ENCODE measurements at regions not wholly inside any gene's neighbourhood (a gene's known extent, or its start where the extent isn't known, plus 50 kb on each side); places are given as distances from the start of the nearest gene placed in this dataset.

- DNase-seq (ENCODE audit: low read depth) = no peak
Measured at GRCh38 chr16:64656471-64656870, 465.4 kb downstream of the CDH11 start.

- DNase-seq (ENCODE audit: low read depth) = peak; percentile 7
Measured at GRCh38 chr16:64654178-64654577, 467.7 kb downstream of the CDH11 start.

DNA sequence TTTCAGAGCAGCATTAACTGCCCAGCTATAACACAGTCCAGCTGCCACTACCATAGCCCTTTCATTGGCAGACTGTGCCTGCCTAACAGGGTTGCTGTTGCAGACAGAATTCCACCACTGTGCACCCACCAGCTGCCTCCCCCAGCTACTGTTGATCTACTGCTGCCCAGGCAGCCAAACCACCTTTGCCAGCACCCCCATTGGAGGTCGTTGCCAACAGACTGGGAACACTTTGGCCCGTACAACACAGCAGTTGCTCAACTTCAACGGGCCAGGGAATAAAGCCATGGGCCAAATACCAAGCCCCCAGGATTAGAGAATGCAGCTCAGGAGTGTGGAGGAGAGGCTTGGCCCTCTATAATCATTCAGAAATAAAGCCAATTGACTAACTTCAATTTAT is 473.6 kb downstream of the CDH11 start:
- no peak for DNase-seq (ENCODE audit: low read depth)

DNA sequence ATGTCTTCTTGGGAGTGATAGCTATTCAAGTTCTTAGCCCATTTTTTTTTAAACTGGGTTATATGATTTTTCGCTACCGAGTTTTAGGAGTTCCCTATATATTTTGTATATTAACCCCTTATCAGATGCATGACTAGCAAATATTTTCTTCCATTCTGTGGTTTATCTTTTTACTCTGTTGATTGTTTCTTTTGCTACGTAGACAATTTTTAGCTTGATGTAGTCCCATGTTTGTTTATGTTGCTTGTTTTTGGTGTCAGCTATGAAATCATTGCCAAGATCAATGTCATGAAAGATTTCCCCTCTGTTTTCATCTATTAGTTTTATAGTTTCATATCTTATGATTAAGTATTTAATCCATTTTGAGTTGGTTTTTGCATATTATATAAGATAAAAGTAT is 480.5 kb downstream of the CDH11 start:
- DNase-seq (ENCODE audit: low read depth) = no peak

DNA sequence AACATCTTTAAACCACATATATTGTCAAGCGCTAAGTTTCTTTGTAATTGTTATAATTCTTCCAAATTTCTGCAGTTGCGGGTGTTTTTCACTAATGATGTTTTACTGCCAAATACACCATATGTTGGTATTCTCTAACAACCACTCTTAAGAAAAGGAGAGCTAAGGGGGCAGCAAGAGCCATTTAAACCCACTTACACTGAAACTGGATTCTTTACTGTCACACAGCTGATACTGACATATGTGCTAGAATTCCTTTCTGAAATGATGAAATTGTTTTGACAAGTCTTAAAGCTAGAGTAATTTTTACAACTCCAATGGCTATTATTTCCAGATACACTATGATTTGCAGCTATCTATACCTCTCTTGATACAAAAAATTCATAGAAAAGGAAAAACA is 483.1 kb downstream of the CDH11 start:
- no peak for DNase-seq (ENCODE audit: low read depth)

DNA sequence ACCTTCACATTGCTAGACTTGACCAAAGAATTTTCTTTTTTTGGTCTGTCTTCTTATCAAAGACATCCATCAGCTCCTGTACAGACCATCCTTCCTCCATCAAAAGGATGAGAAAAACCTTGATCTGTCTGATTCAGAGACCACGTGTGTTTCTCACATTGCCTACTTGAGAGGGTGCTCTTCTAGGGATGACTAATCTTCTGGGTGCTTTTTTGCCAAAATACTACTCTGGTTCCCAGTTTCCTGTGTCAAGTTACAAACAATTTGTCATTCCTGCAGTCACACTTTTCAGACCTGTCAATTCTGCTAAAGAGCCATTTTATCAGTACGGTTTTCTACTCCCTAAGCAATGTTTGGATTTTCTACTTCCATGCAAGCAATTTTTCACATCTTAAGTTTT is 492.2 kb downstream of the CDH11 start:
- DNase-seq (ENCODE audit: low read depth) = peak; percentile 50

GRCh38 chr16:64627781-64628180 is 494.1 kb downstream of the CDH11 start:
- DNase-seq (ENCODE audit: low read depth) = no peak

GRCh38 chr16:64627288-64627687 is 494.6 kb downstream of the CDH11 start:
- DNase-seq (ENCODE audit: low read depth) = peak; percentile 1

DNA sequence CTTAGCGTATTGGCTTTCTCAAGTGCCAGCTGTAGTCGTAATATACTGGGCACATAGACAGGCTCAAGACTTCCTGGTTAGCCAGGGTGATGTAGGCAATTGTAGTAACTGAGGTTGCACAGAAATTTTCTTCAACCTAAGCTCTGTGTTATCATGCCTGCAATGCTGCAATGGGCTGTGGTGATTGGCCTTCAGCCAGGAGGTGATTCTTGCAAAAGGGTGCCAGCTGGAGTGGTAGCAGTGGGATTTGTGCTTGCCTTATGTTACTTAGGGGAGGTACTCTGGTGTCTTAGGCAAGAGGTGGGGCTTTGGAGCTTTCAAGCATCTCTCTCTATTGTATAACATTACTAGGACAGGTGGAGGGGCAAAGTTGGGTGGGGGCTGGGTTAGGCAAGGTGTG is 495.1 kb downstream of the CDH11 start:
- peak; percentile 49 for DNase-seq (ENCODE audit: low read depth)

DNA sequence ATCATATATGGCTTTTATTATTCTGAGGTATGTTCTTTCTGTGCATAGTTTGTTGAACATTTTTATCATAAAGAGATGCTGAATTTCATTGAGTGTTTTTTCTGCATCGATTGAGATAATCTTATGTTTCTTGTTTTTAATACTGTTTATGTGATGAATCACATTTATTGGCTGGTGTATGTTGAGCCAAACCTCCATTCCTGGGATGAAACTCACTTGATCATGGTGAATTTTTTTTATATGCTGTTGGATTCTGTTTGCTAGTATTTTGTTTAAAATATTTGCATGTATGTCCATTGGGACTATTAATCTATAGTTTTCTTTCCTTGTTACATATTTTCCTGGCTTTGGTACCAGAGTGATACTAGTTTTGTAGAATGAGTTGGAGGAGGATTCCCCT is 500.2 kb downstream of the CDH11 start:
- no peak for DNase-seq (ENCODE audit: low read depth)

- no peak for DNase-seq (ENCODE audit: low read depth)
Measured at GRCh38 chr16:64617836-64618476, 503.9 kb downstream of the CDH11 start.

GRCh38 chr16:64615630-64616280 is 506.1 kb downstream of the CDH11 start:
- DNase-seq (ENCODE audit: low read depth) = peak; percentile 54

- DNase-seq (ENCODE audit: low read depth) = no peak
Measured at GRCh38 chr16:64596196-64596595, 525.7 kb downstream of the CDH11 start.

GRCh38 chr16:64590513-64590912 is 531.4 kb downstream of the CDH11 start:
- peak; percentile 55 for DNase-seq (ENCODE audit: low read depth)

DNA sequence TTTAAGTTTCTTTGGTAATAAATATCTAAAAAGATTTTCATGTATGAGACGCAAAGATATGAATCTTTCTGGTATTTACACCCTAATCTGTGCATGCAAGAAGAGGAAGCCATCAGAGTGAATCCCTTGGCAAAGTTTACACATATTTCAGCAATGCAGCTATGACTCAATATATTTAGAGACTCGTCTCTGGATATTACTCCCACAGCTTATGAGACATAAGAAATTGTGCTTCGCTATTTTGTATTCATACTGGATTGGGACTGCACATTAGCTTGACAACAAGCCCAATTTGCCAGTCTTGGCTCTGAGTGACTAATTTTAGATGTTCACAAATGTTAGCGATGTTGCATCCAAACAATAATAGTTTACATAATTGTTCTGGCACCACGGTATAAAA is 532.0 kb downstream of the CDH11 start:
- DNase-seq (ENCODE audit: low read depth) = peak; percentile 79

DNA sequence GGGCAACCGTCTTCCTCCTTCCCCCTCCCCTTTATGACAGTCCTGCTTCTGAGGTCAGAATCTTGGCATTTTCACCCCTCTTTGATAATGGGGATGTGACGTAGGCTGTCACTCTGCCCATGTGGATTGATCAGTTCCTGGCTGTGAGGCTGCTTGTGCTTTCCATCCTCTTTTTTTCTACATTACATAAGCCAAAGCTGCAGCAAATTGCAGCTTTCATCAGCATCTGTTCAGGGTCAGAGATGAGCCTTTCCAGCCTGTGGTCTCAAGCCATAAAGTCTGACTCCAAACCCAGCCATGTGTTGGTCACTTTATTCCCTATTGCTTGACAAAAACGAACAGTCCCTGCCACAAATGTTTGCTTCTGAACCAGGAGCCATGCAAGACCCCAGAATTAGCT is 535.1 kb downstream of the CDH11 start:
- peak; percentile 2 for DNase-seq (ENCODE audit: low read depth)

GRCh38 chr16:64585367-64585766 is 536.5 kb downstream of the CDH11 start:
- no peak for DNase-seq (ENCODE audit: low read depth)

GRCh38 chr16:64580558-64580957 is 541.3 kb downstream of the CDH11 start:
- DNase-seq (ENCODE audit: low read depth) = no peak

DNA sequence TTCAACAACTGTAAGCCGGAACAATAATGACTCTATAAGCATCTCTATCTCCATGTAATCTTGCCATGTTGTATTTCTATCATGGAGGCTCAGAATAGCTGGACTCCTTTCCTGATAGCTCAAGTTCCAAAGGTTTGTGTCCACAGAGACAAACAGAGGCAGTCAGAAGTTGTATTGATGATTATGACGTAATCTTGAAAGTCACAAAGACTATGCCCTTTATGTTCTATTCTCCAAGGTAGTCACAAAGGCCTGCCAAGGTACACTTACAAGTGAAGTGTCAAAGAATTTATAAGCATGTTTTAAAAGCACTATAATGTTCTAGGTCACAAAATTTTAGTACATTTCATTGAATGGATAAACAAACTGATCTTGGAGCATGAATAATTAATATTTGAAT is 542.2 kb downstream of the CDH11 start:
- DNase-seq (ENCODE audit: low read depth) = no peak

DNA sequence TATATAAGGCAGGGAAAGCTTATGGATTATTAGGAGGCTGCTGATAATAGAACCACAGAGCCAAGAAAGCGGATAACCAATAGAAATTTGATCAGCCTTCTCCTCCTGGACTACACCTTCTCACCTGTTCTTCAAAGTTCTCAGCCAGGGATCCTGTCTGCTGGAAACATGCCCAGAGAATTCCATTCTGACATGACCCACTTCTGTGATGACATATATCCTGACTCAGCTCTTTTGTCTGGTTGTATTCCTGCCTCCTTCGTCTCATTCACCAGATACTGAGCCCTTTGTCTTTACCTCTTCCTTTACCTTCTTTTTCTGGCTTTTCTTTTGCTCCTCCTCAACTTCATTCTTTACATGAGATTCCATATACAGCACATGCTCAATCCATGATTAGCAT is 576.1 kb downstream of the CDH11 start:
- DNase-seq (ENCODE audit: low read depth) = peak; percentile 2

DNA sequence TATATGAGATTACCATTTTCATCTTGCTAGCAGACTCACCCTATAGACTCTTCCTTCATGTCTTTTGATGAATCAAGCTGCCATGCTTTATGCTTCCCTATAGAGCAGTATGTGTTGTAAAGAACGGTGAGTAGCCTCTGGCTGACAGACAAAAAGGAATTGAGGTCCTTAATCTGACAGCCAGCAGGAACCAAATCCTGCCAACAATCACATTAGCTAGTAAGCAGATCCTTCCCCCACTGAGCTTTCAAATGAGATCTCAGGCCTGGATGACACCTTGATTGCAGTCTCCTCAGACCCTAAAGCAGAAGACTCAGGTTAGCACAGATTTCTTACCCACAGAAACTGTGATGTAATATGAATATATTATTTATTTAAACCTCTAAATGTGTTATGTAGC is 577.0 kb downstream of the CDH11 start:
- DNase-seq (ENCODE audit: low read depth) = no peak

DNA sequence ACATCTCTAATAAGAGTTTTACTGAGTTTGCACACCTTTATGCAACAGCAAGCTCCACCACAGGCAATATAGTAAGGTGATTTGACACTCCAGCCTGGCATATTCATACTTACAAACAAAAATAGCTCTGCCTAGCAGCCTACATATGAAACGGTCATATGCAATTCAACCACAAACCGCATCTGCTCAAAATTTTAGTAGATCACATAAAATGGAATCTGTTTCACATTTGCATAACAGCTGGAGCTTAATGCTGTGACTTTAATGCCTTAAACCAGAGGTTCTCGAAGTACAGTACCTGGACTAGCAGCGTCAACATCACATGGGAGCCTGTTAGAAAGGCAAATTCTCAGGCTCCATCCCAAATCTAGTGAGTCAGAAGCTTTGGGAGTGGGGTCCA is 578.4 kb downstream of the CDH11 start:
- peak; percentile 12 for DNase-seq (ENCODE audit: low read depth)

GRCh38 chr16:64543031-64543430 is 578.8 kb downstream of the CDH11 start:
- no peak for DNase-seq (ENCODE audit: low read depth)

- no peak for DNase-seq (ENCODE audit: low read depth)
Measured at GRCh38 chr16:64542152-64542551, 579.7 kb downstream of the CDH11 start.

All from LHCN-M2 (cell line).